HepG2 (cell line): ENCODE measurements at regions not wholly inside any gene's neighbourhood (a gene's known extent, or its start where the extent isn't known, plus 50 kb on each side); places are given as distances from the start of the nearest gene placed in this dataset.

Source experiments
- DPF2 ChIP-seq: sonication (generic); formaldehyde crosslinking; IDR thresholded peaks from 2 replicates; pipeline ENCODE4 v1.4.0; 2020; ENCODE audit warnings: mild to moderate bottlenecking, low read depth, missing genetic modification reagents, borderline replicate concordance
- FOSL2 ChIP-seq: sonication (generic); formaldehyde crosslinking; IDR thresholded peaks from 2 replicates; pipeline ENCODE4 v1.4.0; 2020; ENCODE audit warnings: missing genetic modification reagents
- HCFC1 ChIP-seq: fragments of 150-350 bp; IDR thresholded peaks from 2 replicates; pipeline ENCODE4 v1.6.1; 2014; ENCODE audit warnings: low read depth, low read length
- KLF12 ChIP-seq: sonication (generic); formaldehyde crosslinking; IDR thresholded peaks from 2 replicates; pipeline ENCODE4 v1.4.0; 2020; ENCODE audit warnings: missing genetic modification reagents, borderline replicate concordance
- MAFG ChIP-seq: sonication (generic); formaldehyde crosslinking; IDR thresholded peaks from 2 replicates; pipeline ENCODE4 v1.5.1; 2020; ENCODE audit warnings: mild to moderate bottlenecking, missing genetic modification reagents
- SOX5 ChIP-seq: IDR thresholded peaks from 2 replicates; pipeline ENCODE4 v1.6.1; 2016; ENCODE audit warnings: borderline replicate concordance
- TFDP2 ChIP-seq: sonication (generic); formaldehyde crosslinking; IDR thresholded peaks from 2 replicates; pipeline ENCODE4 v1.4.0; 2020; ENCODE audit warnings: missing genetic modification reagents
- ZBTB33 ChIP-seq: sonication (generic); formaldehyde crosslinking; IDR thresholded peaks from 2 replicates; pipeline ENCODE4 v1.4.0; 2020; ENCODE audit warnings: missing genetic modification reagents
- ZFP91 ChIP-seq: sonication (generic); formaldehyde crosslinking; IDR thresholded peaks from 2 replicates; pipeline ENCODE4 v1.9.0; 2022; ENCODE audit warnings: missing genetic modification reagents, mild to moderate bottlenecking, borderline replicate concordance
- ZNF256 ChIP-seq: sonication (generic); formaldehyde crosslinking; conservative IDR thresholded peaks from 2 replicates; pipeline ENCODE4 v1.4.0; 2020; ENCODE audit warnings: missing genetic modification reagents
- ZNF605 ChIP-seq: sonication (generic); formaldehyde crosslinking; IDR thresholded peaks from 2 replicates; pipeline ENCODE4 v1.8.0; 2022; ENCODE audit warnings: mild to moderate bottlenecking, missing genetic modification reagents
- ZNF644 ChIP-seq: IDR thresholded peaks from 2 replicates; pipeline ENCODE4 v1.6.1; 2016; ENCODE audit warnings: low read depth
- ZNF710 ChIP-seq: sonication (generic); formaldehyde crosslinking; IDR thresholded peaks from 2 replicates; pipeline ENCODE4 v1.5.0; 2020; ENCODE audit warnings: mild to moderate bottlenecking, missing genetic modification reagents, borderline replicate concordance
- ZSCAN9 ChIP-seq: IDR thresholded peaks from 2 replicates; pipeline ENCODE4 v1.6.1; 2016; ENCODE audit warnings: borderline replicate concordance
- TF ChIP-seq, protein P1 (sequence below): IDR thresholded peaks from 2 replicates; pipeline ENCODE4 v1.6.1; 2016; ENCODE audit warnings: low read depth, missing genetic modification reagents, missing compliant biosample characterization

DNA sequence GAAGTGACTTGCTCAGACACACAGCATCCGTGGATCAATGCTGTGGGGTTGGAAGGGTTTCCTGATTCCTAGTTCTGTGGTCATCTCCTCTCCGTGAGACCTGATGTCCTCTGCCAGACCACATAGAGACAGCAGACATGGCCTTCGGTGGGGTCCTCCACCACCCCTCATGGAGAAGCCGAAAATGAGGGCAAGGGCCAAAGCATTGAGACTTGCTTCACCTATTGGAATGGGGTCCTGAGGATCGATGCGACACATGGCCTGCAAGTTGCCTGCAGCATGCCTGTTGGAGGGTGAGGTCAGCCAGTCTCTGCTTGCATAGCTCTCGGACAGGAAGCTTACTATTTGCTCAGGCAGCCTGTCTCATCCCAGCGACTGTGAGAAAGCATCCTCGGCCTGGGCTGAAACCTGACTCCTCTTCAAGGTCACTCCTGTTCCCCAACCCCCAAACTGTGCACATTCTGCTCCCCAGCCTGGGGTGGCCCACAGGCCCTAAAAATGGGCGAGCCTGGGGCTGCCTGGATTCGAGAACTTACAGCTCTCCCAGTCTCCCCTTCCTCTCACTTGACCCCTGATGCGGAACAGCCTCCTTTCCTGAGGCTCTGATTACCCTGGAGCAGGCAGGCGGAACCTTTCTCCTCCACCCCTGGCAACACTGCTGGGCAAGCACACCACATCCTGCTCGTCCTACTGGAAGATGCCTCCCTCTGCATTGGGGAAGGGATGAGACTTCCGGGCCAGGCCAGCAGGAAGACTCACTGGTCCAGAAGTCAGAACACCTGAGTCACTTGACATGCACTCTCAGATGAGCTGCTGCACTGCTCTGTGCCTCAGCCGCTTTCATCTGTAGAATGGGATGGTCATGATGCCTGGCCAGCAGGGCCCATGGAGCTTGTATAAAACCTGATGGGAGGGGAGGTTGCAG lies 186.9 kb downstream of the RGS3 start (continued):
- peak; percentile 66; the same call in 1 of the 2 replicates for TF ChIP-seq ZNF710
- TF ChIP-seq ZNF644: peak; percentile 76
- TF ChIP-seq HCFC1: peak; percentile 37; the same call in 1 of the 2 replicates
- TF ChIP-seq ZNF256 (CRISPR knock-in tag): no peak
- peak; percentile 54; the same call in 1 of the 2 replicates for TF ChIP-seq ZSCAN9 (CRISPR knock-in tag)
- no peak for TF ChIP-seq MAFG (CRISPR knock-in tag)
- TF ChIP-seq ZBTB33 (CRISPR knock-in tag): 0 out of 2 replicates have a peak, but pooled peaks have one; percentile 8
- TF ChIP-seq ZNF605 (CRISPR knock-in tag): peak; percentile 81
- TF ChIP-seq TFDP2 (CRISPR knock-in tag): peak; percentile 74
- peak; percentile 73 for TF ChIP-seq ZFP91 (CRISPR knock-in tag)
- TF ChIP-seq, protein P1, sequence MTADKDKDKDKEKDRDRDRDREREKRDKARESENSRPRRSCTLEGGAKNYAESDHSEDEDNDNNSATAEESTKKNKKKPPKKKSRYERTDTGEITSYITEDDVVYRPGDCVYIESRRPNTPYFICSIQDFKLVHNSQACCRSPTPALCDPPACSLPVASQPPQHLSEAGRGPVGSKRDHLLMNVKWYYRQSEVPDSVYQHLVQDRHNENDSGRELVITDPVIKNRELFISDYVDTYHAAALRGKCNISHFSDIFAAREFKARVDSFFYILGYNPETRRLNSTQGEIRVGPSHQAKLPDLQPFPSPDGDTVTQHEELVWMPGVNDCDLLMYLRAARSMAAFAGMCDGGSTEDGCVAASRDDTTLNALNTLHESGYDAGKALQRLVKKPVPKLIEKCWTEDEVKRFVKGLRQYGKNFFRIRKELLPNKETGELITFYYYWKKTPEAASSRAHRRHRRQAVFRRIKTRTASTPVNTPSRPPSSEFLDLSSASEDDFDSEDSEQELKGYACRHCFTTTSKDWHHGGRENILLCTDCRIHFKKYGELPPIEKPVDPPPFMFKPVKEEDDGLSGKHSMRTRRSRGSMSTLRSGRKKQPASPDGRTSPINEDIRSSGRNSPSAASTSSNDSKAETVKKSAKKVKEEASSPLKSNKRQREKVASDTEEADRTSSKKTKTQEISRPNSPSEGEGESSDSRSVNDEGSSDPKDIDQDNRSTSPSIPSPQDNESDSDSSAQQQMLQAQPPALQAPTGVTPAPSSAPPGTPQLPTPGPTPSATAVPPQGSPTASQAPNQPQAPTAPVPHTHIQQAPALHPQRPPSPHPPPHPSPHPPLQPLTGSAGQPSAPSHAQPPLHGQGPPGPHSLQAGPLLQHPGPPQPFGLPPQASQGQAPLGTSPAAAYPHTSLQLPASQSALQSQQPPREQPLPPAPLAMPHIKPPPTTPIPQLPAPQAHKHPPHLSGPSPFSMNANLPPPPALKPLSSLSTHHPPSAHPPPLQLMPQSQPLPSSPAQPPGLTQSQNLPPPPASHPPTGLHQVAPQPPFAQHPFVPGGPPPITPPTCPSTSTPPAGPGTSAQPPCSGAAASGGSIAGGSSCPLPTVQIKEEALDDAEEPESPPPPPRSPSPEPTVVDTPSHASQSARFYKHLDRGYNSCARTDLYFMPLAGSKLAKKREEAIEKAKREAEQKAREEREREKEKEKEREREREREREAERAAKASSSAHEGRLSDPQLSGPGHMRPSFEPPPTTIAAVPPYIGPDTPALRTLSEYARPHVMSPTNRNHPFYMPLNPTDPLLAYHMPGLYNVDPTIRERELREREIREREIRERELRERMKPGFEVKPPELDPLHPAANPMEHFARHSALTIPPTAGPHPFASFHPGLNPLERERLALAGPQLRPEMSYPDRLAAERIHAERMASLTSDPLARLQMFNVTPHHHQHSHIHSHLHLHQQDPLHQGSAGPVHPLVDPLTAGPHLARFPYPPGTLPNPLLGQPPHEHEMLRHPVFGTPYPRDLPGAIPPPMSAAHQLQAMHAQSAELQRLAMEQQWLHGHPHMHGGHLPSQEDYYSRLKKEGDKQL (CRISPR knock-in tag): peak; percentile 64; the same call in 1 of the 2 replicates
- TF ChIP-seq KLF12 (CRISPR knock-in tag): no peak
- TF ChIP-seq SOX5 (CRISPR knock-in tag): peak; percentile 81
- TF ChIP-seq FOSL2 (CRISPR knock-in tag): peak; percentile 80
- peak; percentile 93 for TF ChIP-seq DPF2 (CRISPR knock-in tag)
